H9 (cell line): ENCODE measurements at regions not wholly inside any gene's neighbourhood (a gene's known extent, or its start where the extent isn't known, plus 50 kb on each side); places are given as distances from the start of the nearest gene placed in this dataset.

Experiments used
- DNase-seq: peaks from one replicate; pipeline ENCODE4 v3.0.0-alpha.2; 2017
- H2AFZ ChIP-seq: one replicate; pipeline ENCODE4 v1.6.1; 2013; ENCODE audit warnings: mild to moderate bottlenecking, low read length, control low read depth, moderate library complexity
- H2AK5ac ChIP-seq: 2 replicates; pipeline ENCODE4 v1.6.1; 2013; ENCODE audit warnings: low read length, control low read depth, mixed read lengths; ENCODE audit not compliant: insufficient read length
- H2BK120ac ChIP-seq: one replicate; pipeline ENCODE4 v1.6.1; 2013; ENCODE audit warnings: low read depth, mild to moderate bottlenecking, low read length, control low read depth, inconsistent platforms; ENCODE audit not compliant: poor library complexity, severe bottlenecking
- H2BK12ac ChIP-seq: 2 replicates; pipeline ENCODE4 v1.6.1; 2013; ENCODE audit warnings: low read length, control low read depth, mixed read lengths, low read depth; ENCODE audit not compliant: insufficient read length
- H2BK15ac ChIP-seq: 2 replicates; pipeline ENCODE4 v1.6.1; 2013; ENCODE audit warnings: low read depth, low read length, control low read depth
- H2BK20ac ChIP-seq: one replicate; pipeline ENCODE4 v1.6.1; 2013; ENCODE audit warnings: low read depth, mild to moderate bottlenecking, low read length, control low read depth, inconsistent platforms; ENCODE audit not compliant: poor library complexity, severe bottlenecking
- H2BK5ac ChIP-seq: 2 replicates; pipeline ENCODE4 v1.6.1; 2013; ENCODE audit warnings: low read length, control low read depth, mixed read lengths; ENCODE audit not compliant: insufficient read length
- H3K14ac ChIP-seq: 2 replicates; pipeline ENCODE4 v1.6.1; 2013; ENCODE audit warnings: low read length, control low read depth; ENCODE audit not compliant: insufficient read depth
- H3K18ac ChIP-seq: 2 replicates; pipeline ENCODE4 v1.6.1; 2013; ENCODE audit warnings: low read depth, mild to moderate bottlenecking, mixed read lengths, low read length, control low read depth; ENCODE audit not compliant: insufficient read length
- H3K23ac ChIP-seq: 2 replicates; pipeline ENCODE4 v1.6.1; 2013; ENCODE audit warnings: low read length, control low read depth, mixed read lengths, low read depth; ENCODE audit not compliant: insufficient read length
- H3K23me2 ChIP-seq: 2 replicates; pipeline ENCODE4 v1.6.1; 2013; ENCODE audit warnings: low read depth, mild to moderate bottlenecking, mixed read lengths, low read length, control low read depth; ENCODE audit not compliant: insufficient read length, poor library complexity, severe bottlenecking
- H3K27ac ChIP-seq: 2 replicates; pipeline ENCODE4 v1.5.1; 2013; ENCODE audit warnings: low read length, control low read depth, mixed read lengths, low read depth; ENCODE audit not compliant: insufficient read length
- H3K27me3 ChIP-seq: 2 replicates; pipeline ENCODE4 v1.6.1; 2013; ENCODE audit warnings: low read length, control low read depth, inconsistent platforms; ENCODE audit not compliant: insufficient read depth
- H3K4ac ChIP-seq: 2 replicates; pipeline ENCODE4 v1.6.1; 2013; ENCODE audit warnings: low read depth, mild to moderate bottlenecking, control low read depth, inconsistent platforms, low read length, moderate library complexity
- H3K4me1 ChIP-seq: 2 replicates; pipeline ENCODE4 v1.6.1; 2013; ENCODE audit warnings: low read length, control low read depth, inconsistent platforms; ENCODE audit not compliant: insufficient read depth
- H3K4me2 ChIP-seq: 2 replicates; pipeline ENCODE4 v1.6.1; 2013; ENCODE audit warnings: low read length, control low read depth, mixed read lengths; ENCODE audit not compliant: insufficient read length, insufficient read depth
- H3K56ac ChIP-seq: 2 replicates; pipeline ENCODE4 v1.6.1; 2013; ENCODE audit warnings: low read depth, mild to moderate bottlenecking, mixed read lengths, low read length, control low read depth; ENCODE audit not compliant: insufficient read length
- H3K79me1 ChIP-seq: 2 replicates; pipeline ENCODE4 v1.6.1; 2013; ENCODE audit warnings: low read depth, mild to moderate bottlenecking, moderate library complexity, low read length, control low read depth, inconsistent platforms; ENCODE audit not compliant: insufficient read depth, poor library complexity, severe bottlenecking
- H3K79me2 ChIP-seq: 2 replicates; pipeline ENCODE4 v1.6.1; 2013; ENCODE audit warnings: low read length, control low read depth, inconsistent platforms; ENCODE audit not compliant: insufficient read depth
- H3K9ac ChIP-seq: 2 replicates; pipeline ENCODE4 v1.6.1; 2013; ENCODE audit warnings: low read length, control low read depth, mixed read lengths; ENCODE audit not compliant: insufficient read length; ENCODE audit errors: extremely low read depth
- H3K9me3 ChIP-seq: one replicate; pipeline ENCODE4 v1.6.1; 2013; ENCODE audit warnings: low read depth, low read length, inconsistent platforms; ENCODE audit not compliant: control insufficient read depth
- H3T11ph ChIP-seq: one replicate; pipeline ENCODE4 v1.6.1; 2013; ENCODE audit warnings: mild to moderate bottlenecking, low read length, control low read depth, inconsistent platforms
- H4K20me1 ChIP-seq: one replicate; pipeline ENCODE4 v1.6.1; 2013; ENCODE audit not compliant: control insufficient read depth, insufficient read length, insufficient read depth
- H4K5ac ChIP-seq: 2 replicates; pipeline ENCODE4 v1.6.1; 2013; ENCODE audit warnings: low read depth, mild to moderate bottlenecking, mixed read lengths, low read length, control low read depth; ENCODE audit not compliant: insufficient read length
- H4K8ac ChIP-seq: replicated peaks from 2 replicates; pipeline ENCODE4 v1.6.1; 2013; ENCODE audit warnings: low read length, control low read depth, mixed read lengths, low read depth; ENCODE audit not compliant: insufficient read length
- H4K91ac ChIP-seq: 2 replicates; pipeline ENCODE4 v1.6.1; 2013; ENCODE audit warnings: low read depth, mild to moderate bottlenecking, moderate library complexity, mixed read lengths, low read length, control low read depth; ENCODE audit not compliant: insufficient read length
- H3K27ac Mint-ChIP-seq, 3 experiments: 2 replicates in 2 of 3; 3 replicates in 1 of 3; pipeline ENCODE4 v1.8.0; 2020 to 2021; ENCODE audit warnings: mixed read lengths in 3 of 3, mild to moderate bottlenecking in 1 of 3, moderate library complexity in 1 of 3
- H3K27me3 Mint-ChIP-seq: 2 replicates; pipeline ENCODE4 v1.8.0; 2021; ENCODE audit warnings: low read depth, mild to moderate bottlenecking, moderate library complexity, mixed read lengths
- H3K36me3 Mint-ChIP-seq, 3 experiments: 2 replicates in 2 of 3; 3 replicates in 1 of 3; pipeline ENCODE4 v1.8.0; 2020 to 2021; ENCODE audit warnings: low read depth in 3 of 3, mixed read lengths in 3 of 3; ENCODE audit not compliant: insufficient read depth in 1 of 3
- H3K4me1 Mint-ChIP-seq, 2 experiments: 2 replicates each; pipeline ENCODE4 v1.8.0; 2020; ENCODE audit warnings: mixed read lengths in 2 of 2
- H3K4me3 Mint-ChIP-seq, 2 experiments: 2 replicates in 1 of 2; 3 replicates in 1 of 2; pipeline ENCODE4 v1.8.0; 2020 to 2021; ENCODE audit warnings: mild to moderate bottlenecking in 2 of 2, mixed read lengths in 2 of 2, moderate library complexity in 1 of 2
- H3K9me3 Mint-ChIP-seq, 2 experiments: 2 replicates in 1 of 2; 3 replicates in 1 of 2; pipeline ENCODE4 v1.8.0; 2020; ENCODE audit warnings: mild to moderate bottlenecking in 2 of 2, mixed read lengths in 2 of 2, moderate library complexity in 1 of 2
- whole genome bisulfite sequencing: extraction: QIAGEN DNeasy Blood & Tissue Kit; methylation state at CpG from one replicate; pipeline ENCODE4 v1.1.7; 2013; ENCODE audit warnings: missing lambda C conversion rate, low lambda C conversion rate, mixed read lengths; ENCODE audit not compliant: insufficient read length; ENCODE audit errors: extremely low coverage; 5-methylcytosine and 5-hydroxymethylcytosine counted together
- TF ChIP-seq, protein P1 (sequence below): fragments of 200-600 bp; sonication (generic); conservative IDR thresholded peaks from 3 replicates; pipeline ENCODE4 v1.8.0; 2021; ENCODE audit warnings: antibody characterized with exemption, mild to moderate bottlenecking

GRCh38 chr1:96473791-96474434, 247.7 kb upstream of the PTBP2 start:
- Histone ChIP-seq H3K4ac (no peak overlapping the region), H3K18ac (no peak overlapping the region), H2BK5ac (no peak overlapping the region), H2BK120ac (no peak overlapping the region), H3K23me2 (no peaks in the 10 kb centered on the region), H2AK5ac (no peak overlapping the region), H4K91ac (no peak overlapping the region), H3K27ac (no peak overlapping the region), H2BK15ac (no peak overlapping the region), H3K9ac (no peak overlapping the region), H3K79me2 (no peaks in the 10 kb centered on the region), H3T11ph (no peak overlapping the region), H3K4me2 (no peak overlapping the region), H3K14ac (no peak overlapping the region), H2BK20ac (no peak overlapping the region), H4K8ac (no peak overlapping the region), H3K56ac (no peak overlapping the region), H4K5ac (no peak overlapping the region), H3K23ac (no peak overlapping the region), H2BK12ac (no peak overlapping the region), H3K79me1 (no peaks in the 10 kb centered on the region), H3K4me1 (0 out of 2 replicates have a peak, but pooled peaks cover 2% of the 10 kb centered on the region), H4K20me1 (no peaks in the 10 kb centered on the region), H3K27me3 (peaks cover 62% of the 10 kb centered on the region), H2AFZ (no peak overlapping the region), H3K9me3 (no peaks in the 10 kb centered on the region)
- Mint-ChIP-seq H3K36me3 (peaks cover 4 to 30% (median 6%) of the 10 kb centered on the region in 3 experiments; a peak in 6 of 7 replicates), H3K27ac (no peak overlapping the region; a peak in 1 of 7 replicates), H3K4me1 (peaks cover 33 to 34% of the 10 kb centered on the region in 2 experiments), H3K4me3 (peak overlapping the region; percentile 12 to 25; a peak in 2 of 5 replicates), H3K27me3 (peaks cover 94% of the 10 kb centered on the region), H3K9me3 (peaks cover 14 to 23% of the 10 kb centered on the region in 2 experiments)
- DNase-seq: no peak
- TF ChIP-seq, protein P1, sequence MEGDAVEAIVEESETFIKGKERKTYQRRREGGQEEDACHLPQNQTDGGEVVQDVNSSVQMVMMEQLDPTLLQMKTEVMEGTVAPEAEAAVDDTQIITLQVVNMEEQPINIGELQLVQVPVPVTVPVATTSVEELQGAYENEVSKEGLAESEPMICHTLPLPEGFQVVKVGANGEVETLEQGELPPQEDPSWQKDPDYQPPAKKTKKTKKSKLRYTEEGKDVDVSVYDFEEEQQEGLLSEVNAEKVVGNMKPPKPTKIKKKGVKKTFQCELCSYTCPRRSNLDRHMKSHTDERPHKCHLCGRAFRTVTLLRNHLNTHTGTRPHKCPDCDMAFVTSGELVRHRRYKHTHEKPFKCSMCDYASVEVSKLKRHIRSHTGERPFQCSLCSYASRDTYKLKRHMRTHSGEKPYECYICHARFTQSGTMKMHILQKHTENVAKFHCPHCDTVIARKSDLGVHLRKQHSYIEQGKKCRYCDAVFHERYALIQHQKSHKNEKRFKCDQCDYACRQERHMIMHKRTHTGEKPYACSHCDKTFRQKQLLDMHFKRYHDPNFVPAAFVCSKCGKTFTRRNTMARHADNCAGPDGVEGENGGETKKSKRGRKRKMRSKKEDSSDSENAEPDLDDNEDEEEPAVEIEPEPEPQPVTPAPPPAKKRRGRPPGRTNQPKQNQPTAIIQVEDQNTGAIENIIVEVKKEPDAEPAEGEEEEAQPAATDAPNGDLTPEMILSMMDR: no peak
- WGBS: no CpG with 5 or more reads among the region's 9 CpGs
